ENCODE measurements at regions not wholly inside any gene's neighbourhood (a gene's known extent, or its start where the extent isn't known, plus 50 kb on each side); places are given as distances from the start of the nearest gene placed in this dataset.

- H3K9ac ChIP-seq (ENCODE audit: low read length) = no peak overlapping the region
- H3K4me3 ChIP-seq (ENCODE audit: low read length) = no peak overlapping the region
- no peaks in the 10 kb centered on the region for H3K27me3 ChIP-seq (ENCODE audit: insufficient read depth, low read depth, low read length)
- H3K27ac ChIP-seq (ENCODE audit: low read length) = no peak overlapping the region
- no peak for TF ChIP-seq EP300 (conservative IDR thresholded peaks at IDR 0.05; ENCODE audit: poor library complexity, severe bottlenecking)
- TF ChIP-seq SMC3 (conservative IDR thresholded peaks at IDR 0.05; ENCODE audit: poor library complexity) = no peak
- TF ChIP-seq, protein P1, sequence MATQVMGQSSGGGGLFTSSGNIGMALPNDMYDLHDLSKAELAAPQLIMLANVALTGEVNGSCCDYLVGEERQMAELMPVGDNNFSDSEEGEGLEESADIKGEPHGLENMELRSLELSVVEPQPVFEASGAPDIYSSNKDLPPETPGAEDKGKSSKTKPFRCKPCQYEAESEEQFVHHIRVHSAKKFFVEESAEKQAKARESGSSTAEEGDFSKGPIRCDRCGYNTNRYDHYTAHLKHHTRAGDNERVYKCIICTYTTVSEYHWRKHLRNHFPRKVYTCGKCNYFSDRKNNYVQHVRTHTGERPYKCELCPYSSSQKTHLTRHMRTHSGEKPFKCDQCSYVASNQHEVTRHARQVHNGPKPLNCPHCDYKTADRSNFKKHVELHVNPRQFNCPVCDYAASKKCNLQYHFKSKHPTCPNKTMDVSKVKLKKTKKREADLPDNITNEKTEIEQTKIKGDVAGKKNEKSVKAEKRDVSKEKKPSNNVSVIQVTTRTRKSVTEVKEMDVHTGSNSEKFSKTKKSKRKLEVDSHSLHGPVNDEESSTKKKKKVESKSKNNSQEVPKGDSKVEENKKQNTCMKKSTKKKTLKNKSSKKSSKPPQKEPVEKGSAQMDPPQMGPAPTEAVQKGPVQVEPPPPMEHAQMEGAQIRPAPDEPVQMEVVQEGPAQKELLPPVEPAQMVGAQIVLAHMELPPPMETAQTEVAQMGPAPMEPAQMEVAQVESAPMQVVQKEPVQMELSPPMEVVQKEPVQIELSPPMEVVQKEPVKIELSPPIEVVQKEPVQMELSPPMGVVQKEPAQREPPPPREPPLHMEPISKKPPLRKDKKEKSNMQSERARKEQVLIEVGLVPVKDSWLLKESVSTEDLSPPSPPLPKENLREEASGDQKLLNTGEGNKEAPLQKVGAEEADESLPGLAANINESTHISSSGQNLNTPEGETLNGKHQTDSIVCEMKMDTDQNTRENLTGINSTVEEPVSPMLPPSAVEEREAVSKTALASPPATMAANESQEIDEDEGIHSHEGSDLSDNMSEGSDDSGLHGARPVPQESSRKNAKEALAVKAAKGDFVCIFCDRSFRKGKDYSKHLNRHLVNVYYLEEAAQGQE (IDR thresholded peaks at IDR 0.05; ENCODE audit: borderline replicate concordance) = no peak
- no peak for TF ChIP-seq RAD21 (conservative IDR thresholded peaks at IDR 0.05)
- TF ChIP-seq MXI1 (conservative IDR thresholded peaks at IDR 0.05; ENCODE audit: poor library complexity, severe bottlenecking) = no peak
- no peak for TF ChIP-seq POLR2AphosphoS5 (IDR thresholded peaks at IDR 0.05)
- TF ChIP-seq, protein P2, sequence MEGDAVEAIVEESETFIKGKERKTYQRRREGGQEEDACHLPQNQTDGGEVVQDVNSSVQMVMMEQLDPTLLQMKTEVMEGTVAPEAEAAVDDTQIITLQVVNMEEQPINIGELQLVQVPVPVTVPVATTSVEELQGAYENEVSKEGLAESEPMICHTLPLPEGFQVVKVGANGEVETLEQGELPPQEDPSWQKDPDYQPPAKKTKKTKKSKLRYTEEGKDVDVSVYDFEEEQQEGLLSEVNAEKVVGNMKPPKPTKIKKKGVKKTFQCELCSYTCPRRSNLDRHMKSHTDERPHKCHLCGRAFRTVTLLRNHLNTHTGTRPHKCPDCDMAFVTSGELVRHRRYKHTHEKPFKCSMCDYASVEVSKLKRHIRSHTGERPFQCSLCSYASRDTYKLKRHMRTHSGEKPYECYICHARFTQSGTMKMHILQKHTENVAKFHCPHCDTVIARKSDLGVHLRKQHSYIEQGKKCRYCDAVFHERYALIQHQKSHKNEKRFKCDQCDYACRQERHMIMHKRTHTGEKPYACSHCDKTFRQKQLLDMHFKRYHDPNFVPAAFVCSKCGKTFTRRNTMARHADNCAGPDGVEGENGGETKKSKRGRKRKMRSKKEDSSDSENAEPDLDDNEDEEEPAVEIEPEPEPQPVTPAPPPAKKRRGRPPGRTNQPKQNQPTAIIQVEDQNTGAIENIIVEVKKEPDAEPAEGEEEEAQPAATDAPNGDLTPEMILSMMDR (IDR thresholded peaks at IDR 0.05; ENCODE audit: poor library complexity, severe bottlenecking) = no peak
- TF ChIP-seq TAF1 (IDR thresholded peaks at IDR 0.05; ENCODE audit: low read depth) = no peak
- TF ChIP-seq EZH2 (IDR thresholded peaks at IDR 0.05; ENCODE audit: borderline replicate concordance, insufficient read depth, low read length, poor library complexity, severe bottlenecking) = no peak
- H2AFZ ChIP-seq (ENCODE audit: low read depth, low read length) = no peak overlapping the region
- no peaks in the 10 kb centered on the region for H4K20me1 ChIP-seq (ENCODE audit: insufficient read depth)
- H3F3A ChIP-seq (ENCODE audit: insufficient read depth, low read length, poor library complexity, severe bottlenecking) = no peaks in the 10 kb centered on the region
- H3K4me2 ChIP-seq (ENCODE audit: low read length) = no peak overlapping the region
- no peaks in the 10 kb centered on the region for H3K9me3 ChIP-seq (ENCODE audit: low read length)
- H3K36me3 ChIP-seq (ENCODE audit: insufficient read depth, low read length) = no peaks in the 10 kb centered on the region
- no peaks in the 10 kb centered on the region for H3K9me2 ChIP-seq (ENCODE audit: insufficient read depth, low read length)
- H3K79me2 ChIP-seq (replicated peaks; ENCODE audit: insufficient read depth, low read length) = no peaks in the 10 kb centered on the region
These were observed 177.3 kb upstream of the TSHZ2 start for GRCh38 chr20:52794853-52795252.

- Histone ChIP-seq H3F3A (ENCODE audit: insufficient read depth, low read length, poor library complexity, severe bottlenecking) (no peaks in the 10 kb centered on the region), H3K9me2 (ENCODE audit: insufficient read depth, low read length) (no peaks in the 10 kb centered on the region), H3K4me2 (ENCODE audit: low read length) (no peak overlapping the region), H3K36me3 (ENCODE audit: insufficient read depth, low read length) (no peaks in the 10 kb centered on the region), H3K27ac (ENCODE audit: low read length) (no peak overlapping the region), H3K9me3 (ENCODE audit: low read length) (no peaks in the 10 kb centered on the region), H3K27me3 (ENCODE audit: insufficient read depth, low read depth, low read length) (no peaks in the 10 kb centered on the region), H4K20me1 (ENCODE audit: insufficient read depth) (no peaks in the 10 kb centered on the region), H2AFZ (ENCODE audit: low read depth, low read length) (no peak overlapping the region), H3K79me2 (replicated peaks; ENCODE audit: insufficient read depth, low read length) (no peaks in the 10 kb centered on the region), H3K9ac (ENCODE audit: low read length) (no peak overlapping the region), H3K4me3 (ENCODE audit: low read length) (no peak overlapping the region)
- no peak for TF ChIP-seq SMC3 (conservative IDR thresholded peaks at IDR 0.05; ENCODE audit: poor library complexity)
These were observed 178.7 kb upstream of the TSHZ2 start for GRCh38 chr20:52793339-52793963.
